Pancreas (tissue), 10 donors: ENCODE measurements at regions not wholly inside any gene's neighbourhood (a gene's known extent, or its start where the extent isn't known, plus 50 kb on each side); places are given as distances from the start of the nearest gene placed in this dataset.
A peak's percentile ranks its signal among the peaks of the same experiment; 100 is the strongest.

Experiments used
- ATAC-seq, 4 donors: fragments of 200-7000 bp; cut with Tn5 transposase; one replicate each; pipeline versions ENCODE4 v1.8.0 to v1.9.1; 2020; ENCODE audit warnings: mild to moderate bottlenecking in 4 of 4, moderate library complexity in 4 of 4
- DNase-seq, 6 donors: peaks; one replicate each; pipeline ENCODE4 v3.0.0-alpha.2; 2020
- FAIRE-seq: peaks from 2 replicates; lab custom pipeline; 2012; peaks lifted over from hg19 to GRCh38; lab: Jason Lieb, UNC
- H3K27ac ChIP-seq, 4 donors: fragments of 200-600 bp; sonication (generic); 1 replicate in 3 of 4; 2 replicates in 1 of 4; pipeline versions ENCODE4 v1.5.0 to v1.8.0; 2020
- H3K27me3 ChIP-seq, 4 donors: fragments of 200-600 bp; one replicate each; pipeline ENCODE4 v1.8.0; 2021
- H3K36me3 ChIP-seq, 3 donors: fragments of 200-600 bp; sonication (generic) in 1 of 3; one replicate each; pipeline versions ENCODE4 v1.5.0 to v1.8.0; 2020 to 2021
- H3K4me1 ChIP-seq, 3 donors: fragments of 200-600 bp; one replicate each; pipeline ENCODE4 v1.8.0; 2021
- H3K4me3 ChIP-seq, 4 donors: fragments of 200-600 bp; sonication (generic) in 2 of 4; one replicate each; pipeline versions ENCODE4 v1.5.0 to v1.8.0; 2020 to 2021
- H3K9me3 ChIP-seq, 4 donors: fragments of 200-600 bp; one replicate each; pipeline ENCODE4 v1.8.0; 2021
- WGBS, 2 donors: extraction: QIAGEN DNeasy Blood & Tissue Kit; methylation state at CpG; one replicate each; pipeline ENCODE4 v1.1.7; 2013; 5-methylcytosine and 5-hydroxymethylcytosine counted together
- intact Hi-C, 3 donors: fragments of 100-400 bp; cut with DNase I; formaldehyde crosslinking; loops; one replicate each; pipeline versions ENCODE4 v1.11.1 to v1.14.2; 2022
- TF ChIP-seq, protein P1 (sequence below), 4 donors: fragments of 200-600 bp; sonication (generic) in 3 of 4; IDR thresholded peaks; one replicate each; pipeline versions ENCODE4 v1.5.0 to v1.8.0; 2021; ENCODE audit warnings: antibody characterized with exemption in 4 of 4
- donor health status: healthy with polysubstance abuse.
- donor health status: DM: no; HTN: no; CAD: no; lungs with moderate emphysema.
- donor health status: DM: no; HTN: no; CAD: no.
- donor health status: control.
- donor health status: control.
- donor health status: Bipolar disorder and iron deficiency.
- donor health status: DM: yes; HTN: yes; CAD: no.
- donor health status: DM: no; HTN: no; CAD: no.
- donor health status: DM: no; HTN: no; CAD: no.
- donor health status: DM: yes; HTN: yes; CAD: no.

DNA sequence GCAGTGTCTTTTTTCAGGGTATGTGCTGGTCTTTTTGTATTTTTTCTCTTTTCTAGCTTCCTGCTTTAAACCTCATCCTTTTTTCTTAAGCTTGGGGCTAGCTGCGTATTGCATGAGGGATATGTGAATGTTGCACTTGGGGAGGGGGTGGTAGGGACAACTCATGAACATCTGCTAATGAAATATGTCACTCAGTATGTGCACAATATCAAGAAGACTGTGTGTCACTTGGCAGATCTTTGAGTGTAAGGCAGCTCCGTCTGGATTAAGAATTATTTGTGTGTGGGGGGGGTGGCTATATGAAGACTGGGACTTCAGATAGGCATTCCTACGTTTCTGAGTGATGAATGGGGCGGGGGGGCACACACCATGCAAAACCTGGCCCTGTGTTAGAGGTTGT lies 170.4 kb upstream of the CACNA1E start:
- DNase-seq = no peak
- H3K4me1 ChIP-seq = no peaks in the 10 kb centered on the region
- H3K36me3 ChIP-seq = no peaks in the 10 kb centered on the region
- TF ChIP-seq, protein P1, sequence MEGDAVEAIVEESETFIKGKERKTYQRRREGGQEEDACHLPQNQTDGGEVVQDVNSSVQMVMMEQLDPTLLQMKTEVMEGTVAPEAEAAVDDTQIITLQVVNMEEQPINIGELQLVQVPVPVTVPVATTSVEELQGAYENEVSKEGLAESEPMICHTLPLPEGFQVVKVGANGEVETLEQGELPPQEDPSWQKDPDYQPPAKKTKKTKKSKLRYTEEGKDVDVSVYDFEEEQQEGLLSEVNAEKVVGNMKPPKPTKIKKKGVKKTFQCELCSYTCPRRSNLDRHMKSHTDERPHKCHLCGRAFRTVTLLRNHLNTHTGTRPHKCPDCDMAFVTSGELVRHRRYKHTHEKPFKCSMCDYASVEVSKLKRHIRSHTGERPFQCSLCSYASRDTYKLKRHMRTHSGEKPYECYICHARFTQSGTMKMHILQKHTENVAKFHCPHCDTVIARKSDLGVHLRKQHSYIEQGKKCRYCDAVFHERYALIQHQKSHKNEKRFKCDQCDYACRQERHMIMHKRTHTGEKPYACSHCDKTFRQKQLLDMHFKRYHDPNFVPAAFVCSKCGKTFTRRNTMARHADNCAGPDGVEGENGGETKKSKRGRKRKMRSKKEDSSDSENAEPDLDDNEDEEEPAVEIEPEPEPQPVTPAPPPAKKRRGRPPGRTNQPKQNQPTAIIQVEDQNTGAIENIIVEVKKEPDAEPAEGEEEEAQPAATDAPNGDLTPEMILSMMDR (IDR thresholded peaks at IDR 0.05) = no peak
- H3K9me3 ChIP-seq = no peaks in the 10 kb centered on the region
- no peak overlapping the region for H3K4me3 ChIP-seq
- peaks cover 0 to 13% (median 0%) of the 10 kb centered on the region in 4 donors for H3K27me3 ChIP-seq
- no peak for FAIRE-seq
- intact Hi-C loops = no loop called here
- WGBS, 2 donors = 30 to 44% methylated on average over 4 of the region's 4 CpGs
- no peak for ATAC-seq
- H3K27ac ChIP-seq = no peak overlapping the region

DNA sequence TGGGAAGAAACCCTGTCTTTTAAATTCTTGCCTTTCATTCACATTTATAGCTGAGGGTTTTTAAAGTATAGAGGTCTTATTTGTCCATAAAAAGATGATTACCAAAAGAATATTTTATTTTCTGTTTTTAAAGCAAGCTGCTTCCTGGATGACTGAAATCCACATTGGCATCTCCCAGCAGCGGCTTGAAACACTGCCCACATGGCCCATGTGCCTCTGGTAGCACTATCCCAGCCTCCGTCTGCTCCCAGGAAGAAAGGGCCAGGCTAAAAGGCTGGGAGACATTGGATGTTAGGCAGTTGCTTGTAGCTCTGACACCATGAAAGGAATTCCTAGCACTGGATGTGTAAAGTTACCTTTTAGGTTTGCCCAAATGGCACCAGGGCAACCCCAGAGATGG lies 169.9 kb upstream of the CACNA1E start:
- FAIRE-seq (no peak), ATAC-seq (no peak), DNase-seq (no peak)
- Histone ChIP-seq H3K36me3 (no peaks in the 10 kb centered on the region), H3K27me3 (peaks cover 0 to 18% (median 0%) of the 10 kb centered on the region in 4 donors), H3K4me3 (no peak overlapping the region), H3K9me3 (no peaks in the 10 kb centered on the region), H3K27ac (no peak overlapping the region), H3K4me1 (no peaks in the 10 kb centered on the region)
- TF ChIP-seq, protein P1 (IDR thresholded peaks at IDR 0.05) = no peak
- intact Hi-C loops = no loop called here
- 75 to 79% methylated on average over 2 of the region's 2 CpGs for WGBS, 2 donors

DNA sequence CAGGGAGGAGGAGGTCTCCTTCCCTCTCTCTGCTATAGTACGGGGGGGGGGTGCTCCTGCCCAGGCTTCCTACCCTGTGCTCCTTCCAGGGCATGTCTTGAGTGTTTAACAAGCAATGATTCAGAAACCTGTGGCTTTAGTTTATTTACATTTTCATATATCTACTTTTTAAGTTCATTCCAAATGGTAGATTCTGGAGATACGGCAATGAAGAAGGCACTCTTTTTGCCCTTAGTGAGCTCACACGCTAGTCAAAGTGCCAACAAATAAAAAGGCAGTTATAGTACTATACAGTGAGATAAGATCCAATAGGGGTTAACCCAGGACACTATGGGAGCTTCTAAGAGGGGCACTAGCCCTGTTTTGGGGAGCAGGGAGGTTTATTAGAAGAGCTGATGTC lies 169.3 kb upstream of the CACNA1E start:
- TF ChIP-seq, protein P1 (IDR thresholded peaks at IDR 0.05) = no peak
- intact Hi-C loops = no loop called here
- Histone ChIP-seq H3K27ac (no peak overlapping the region), H3K4me1 (no peaks in the 10 kb centered on the region), H3K36me3 (no peaks in the 10 kb centered on the region), H3K9me3 (no peaks in the 10 kb centered on the region), H3K27me3 (peaks cover 0 to 18% (median 0%) of the 10 kb centered on the region in 4 donors), H3K4me3 (no peak overlapping the region)
- no peak for ATAC-seq
- no peak for DNase-seq
- no peak for FAIRE-seq
- WGBS, 2 donors = 70 to 71% methylated on average over 3 of the region's 3 CpGs

DNA sequence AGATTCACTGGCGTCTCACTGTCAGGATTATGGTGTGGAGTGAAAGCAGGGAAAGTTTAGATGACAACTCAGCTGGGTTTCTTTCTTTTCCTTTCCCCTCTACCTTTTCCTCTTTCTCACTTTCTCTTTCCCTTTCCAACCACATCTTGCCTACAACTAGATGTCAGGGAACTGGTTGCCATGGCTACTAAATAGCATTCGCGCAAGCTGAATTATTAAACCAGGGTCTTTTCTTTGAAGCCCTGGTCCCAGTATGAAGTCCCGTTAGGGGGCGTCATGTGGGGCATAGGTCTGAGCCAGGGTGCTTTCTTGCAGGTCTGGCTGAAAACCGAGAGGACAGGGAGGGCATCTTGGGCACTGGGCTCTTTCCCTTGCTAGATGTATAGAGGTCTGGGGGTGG lies 168.4 kb upstream of the CACNA1E start:
- no peak for FAIRE-seq
- intact Hi-C loops = no loop called here

DNA sequence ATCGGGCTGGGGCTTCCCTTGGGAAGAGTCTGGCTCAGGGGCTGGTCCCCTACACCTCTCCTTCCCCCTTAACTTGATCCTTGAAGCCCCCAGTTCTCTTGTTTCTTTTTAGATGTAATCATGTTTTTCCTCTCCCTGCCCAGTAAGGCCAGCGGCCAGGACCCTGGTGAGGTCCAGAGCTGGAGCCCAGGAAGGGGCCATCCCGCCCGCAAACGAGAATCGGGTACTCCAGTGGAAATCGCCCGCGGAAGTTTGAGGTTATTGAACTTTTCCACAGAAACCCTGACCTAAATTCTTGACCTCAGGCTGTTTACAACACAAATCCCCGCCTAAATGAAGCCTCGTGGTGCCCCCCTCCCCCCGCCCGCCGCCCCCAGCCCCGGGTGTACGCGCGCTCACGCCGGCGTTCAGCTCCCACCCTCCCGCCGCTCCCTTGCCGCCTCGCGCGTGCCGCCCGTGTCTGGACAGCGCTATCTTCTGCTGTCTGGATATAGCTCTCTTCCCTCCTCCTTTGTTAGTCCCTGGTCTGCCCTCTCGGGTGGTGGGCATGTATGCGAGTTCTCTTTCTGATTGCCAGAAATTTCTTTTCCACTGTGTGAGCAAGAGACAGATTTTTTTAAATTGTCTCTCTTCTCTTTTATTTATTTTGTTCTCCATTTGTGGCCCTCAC lies 165.9 kb upstream of the CACNA1E start:
- Histone ChIP-seq H3K4me1 (no peaks in the 10 kb centered on the region), H3K4me3 (no peak overlapping the region), H3K27me3 (peaks cover 0 to 18% (median 0%) of the 10 kb centered on the region in 4 donors), H3K27ac (no peak overlapping the region), H3K9me3 (no peaks in the 10 kb centered on the region), H3K36me3 (no peaks in the 10 kb centered on the region)
- FAIRE-seq = no peak
- WGBS, 2 donors = 2% methylated on average over 28 to 32 of the region's 32 CpGs
- no peak for ATAC-seq
- peak in 1 of 6 donors; percentile 39 for DNase-seq
- TF ChIP-seq, protein P1 (IDR thresholded peaks at IDR 0.05) = no peak
- intact Hi-C loops = no loop called here

More for the DNA sequence above, 168.4 kb upstream of the CACNA1E start:
- H3K9me3 ChIP-seq = no peaks in the 10 kb centered on the region
- H3K4me3 ChIP-seq = no peak overlapping the region
- TF ChIP-seq, protein P1 (IDR thresholded peaks at IDR 0.05) = no peak
- ATAC-seq (no peak), DNase-seq (no peak)
- H3K36me3 ChIP-seq = no peaks in the 10 kb centered on the region
- no peaks in the 10 kb centered on the region for H3K4me1 ChIP-seq
- WGBS, 2 donors = 15 to 20% methylated on average over 6 of the region's 6 CpGs
- no peak overlapping the region for H3K27ac ChIP-seq
- H3K27me3 ChIP-seq = peaks cover 0 to 18% (median 0%) of the 10 kb centered on the region in 4 donors
